ENCODE measurements at regions not wholly inside any gene's neighbourhood (a gene's known extent, or its start where the extent isn't known, plus 50 kb on each side); places are given as distances from the start of the nearest gene placed in this dataset.

GRCh38 chr1:232432313-232432712, 197.6 kb downstream of the SIPA1L2 start (continued):
- no peak for TF ChIP-seq SIRT6 (IDR thresholded peaks at IDR 0.05; ENCODE audit: low read length)
- TF ChIP-seq EGR1 (IDR thresholded peaks at IDR 0.05; ENCODE audit: borderline replicate concordance, low read depth, low read length) = no peak
- no peak for TF ChIP-seq KDM5A (IDR thresholded peaks at IDR 0.05; ENCODE audit: low read length)
- TF ChIP-seq NANOG (IDR thresholded peaks at IDR 0.05; ENCODE audit: insufficient read depth, low read depth, low read length, poor library complexity, severe bottlenecking) = no peak
- TF ChIP-seq USF2 (IDR thresholded peaks at IDR 0.05; ENCODE audit: low read length) = no peak
- no peak for TF ChIP-seq ZNF274 (IDR thresholded peaks at IDR 0.05; ENCODE audit: borderline replicate concordance, extremely low read depth, low read length)

All from H1 (cell line).